ENCODE measurements at regions not wholly inside any gene's neighbourhood (a gene's known extent, or its start where the extent isn't known, plus 50 kb on each side); places are given as distances from the start of the nearest gene placed in this dataset.

- H3K4me1 ChIP-seq (ENCODE audit: insufficient read depth) = no peaks in the 10 kb centered on the region
- DNase-seq = no peak
- no peaks in the 10 kb centered on the region for H3K9me2 ChIP-seq (ENCODE audit: insufficient read depth)
- H3F3A ChIP-seq (ENCODE audit: insufficient read depth) = no peaks in the 10 kb centered on the region
- TF ChIP-seq EZH2 (IDR thresholded peaks at IDR 0.05; ENCODE audit: insufficient read depth, poor library complexity, severe bottlenecking) (no peak), EZH2phosphoT487 (IDR thresholded peaks at IDR 0.05; ENCODE audit: insufficient read depth, low read depth) (no peak)
- H3K4me3 ChIP-seq = no peak overlapping the region
- in situ Hi-C loops (cut with MboI) = no loop called here
- H3K79me2 ChIP-seq (ENCODE audit: insufficient read depth) = no peaks in the 10 kb centered on the region
- no peak overlapping the region for H3K4me2 ChIP-seq (ENCODE audit: unreplicated experiment)
- peaks cover 4% of the 10 kb centered on the region; the same call in 1 of the 2 replicates for H3K27me3 ChIP-seq (replicated peaks; ENCODE audit: insufficient read depth)
- 8 to 15% methylated on average over 5 of the region's 5 CpGs for WGBS, 2 experiments (ENCODE audit: low coverage in 1 of 2, low lambda C conversion rate in 2 of 2, missing lambda C conversion rate in 2 of 2)
- H3K36me3 ChIP-seq (ENCODE audit: low read depth) = no peaks in the 10 kb centered on the region
- no peak overlapping the region for H3K9ac ChIP-seq
- no peaks in the 10 kb centered on the region for H3K9me3 ChIP-seq (ENCODE audit: low read depth)
- H3K27ac ChIP-seq = no peak overlapping the region
- no peaks in the 10 kb centered on the region for H4K20me1 ChIP-seq (ENCODE audit: insufficient read depth)
- no peak overlapping the region for H2AFZ ChIP-seq
Observed at GRCh38 chr15:95363646-95364045, 966.9 kb upstream of the NR2F2 start.

GRCh38 chr15:95365511-95366107 lies 964.9 kb upstream of the NR2F2 start:
- H3K4me1 ChIP-seq (ENCODE audit: insufficient read depth) = no peaks in the 10 kb centered on the region
- H3F3A ChIP-seq (ENCODE audit: insufficient read depth) = no peaks in the 10 kb centered on the region
- TF ChIP-seq EZH2phosphoT487 (IDR thresholded peaks at IDR 0.05; ENCODE audit: insufficient read depth, low read depth) (no peak), EZH2 (IDR thresholded peaks at IDR 0.05; ENCODE audit: insufficient read depth, poor library complexity, severe bottlenecking) (no peak)
- no peaks in the 10 kb centered on the region for H3K9me3 ChIP-seq (ENCODE audit: low read depth)
- no peak overlapping the region for H3K9ac ChIP-seq
- H3K27ac ChIP-seq = no peak overlapping the region
- H3K79me2 ChIP-seq (ENCODE audit: insufficient read depth) = no peaks in the 10 kb centered on the region
- in situ Hi-C loops (cut with MboI) = no loop called here
- H4K20me1 ChIP-seq (ENCODE audit: insufficient read depth) = no peaks in the 10 kb centered on the region
- H3K27me3 ChIP-seq (replicated peaks; ENCODE audit: insufficient read depth) = no peaks in the 10 kb centered on the region
- no peaks in the 10 kb centered on the region for H3K9me2 ChIP-seq (ENCODE audit: insufficient read depth)
- WGBS, 2 experiments (ENCODE audit: low coverage in 1 of 2, low lambda C conversion rate in 2 of 2, missing lambda C conversion rate in 2 of 2) = 76 to 82% methylated on average over 12 of the region's 12 CpGs
- DNase-seq = no peak
- no peaks in the 10 kb centered on the region for H3K36me3 ChIP-seq (ENCODE audit: low read depth)
- no peak overlapping the region for H2AFZ ChIP-seq
- no peak overlapping the region for H3K4me3 ChIP-seq
- H3K4me2 ChIP-seq (ENCODE audit: unreplicated experiment) = no peak overlapping the region

- DNase-seq = no peak
- in situ Hi-C loops (cut with MboI) = no loop called here
- Histone ChIP-seq H3K9me2 (ENCODE audit: insufficient read depth) (no peaks in the 10 kb centered on the region), H3K4me1 (ENCODE audit: insufficient read depth) (no peaks in the 10 kb centered on the region), H3K9ac (no peak overlapping the region), H3K79me2 (ENCODE audit: insufficient read depth) (no peaks in the 10 kb centered on the region), H3K4me3 (no peak overlapping the region), H3K36me3 (ENCODE audit: low read depth) (no peaks in the 10 kb centered on the region), H3F3A (ENCODE audit: insufficient read depth) (no peaks in the 10 kb centered on the region), H3K27me3 (replicated peaks; ENCODE audit: insufficient read depth) (no peaks in the 10 kb centered on the region), H3K27ac (no peak overlapping the region), H2AFZ (no peak overlapping the region), H3K4me2 (ENCODE audit: unreplicated experiment) (no peak overlapping the region), H3K9me3 (ENCODE audit: low read depth) (no peaks in the 10 kb centered on the region), H4K20me1 (ENCODE audit: insufficient read depth) (no peaks in the 10 kb centered on the region)
- TF ChIP-seq EZH2 (IDR thresholded peaks at IDR 0.05; ENCODE audit: insufficient read depth, poor library complexity, severe bottlenecking) (no peak), EZH2phosphoT487 (IDR thresholded peaks at IDR 0.05; ENCODE audit: insufficient read depth, low read depth) (no peak)
- 69 to 73% methylated on average over 5 of the region's 5 CpGs for WGBS, 2 experiments (ENCODE audit: low coverage in 1 of 2, low lambda C conversion rate in 2 of 2, missing lambda C conversion rate in 2 of 2)
Observed at GRCh38 chr15:95368191-95368590, 962.3 kb upstream of the NR2F2 start.

GRCh38 chr15:95368755-95369601 lies 961.5 kb upstream of the NR2F2 start:
- Histone ChIP-seq H3K79me2 (ENCODE audit: insufficient read depth) (no peaks in the 10 kb centered on the region), H3K4me3 (no peak overlapping the region), H3K4me1 (ENCODE audit: insufficient read depth) (no peaks in the 10 kb centered on the region), H3F3A (ENCODE audit: insufficient read depth) (no peaks in the 10 kb centered on the region), H2AFZ (no peak overlapping the region), H3K9ac (no peak overlapping the region), H3K9me3 (ENCODE audit: low read depth) (no peaks in the 10 kb centered on the region), H3K36me3 (ENCODE audit: low read depth) (no peaks in the 10 kb centered on the region), H3K9me2 (ENCODE audit: insufficient read depth) (no peaks in the 10 kb centered on the region), H3K27me3 (replicated peaks; ENCODE audit: insufficient read depth) (no peaks in the 10 kb centered on the region), H3K4me2 (ENCODE audit: unreplicated experiment) (no peak overlapping the region), H4K20me1 (ENCODE audit: insufficient read depth) (no peaks in the 10 kb centered on the region), H3K27ac (no peak overlapping the region)
- TF ChIP-seq EZH2 (IDR thresholded peaks at IDR 0.05; ENCODE audit: insufficient read depth, poor library complexity, severe bottlenecking) (no peak), EZH2phosphoT487 (IDR thresholded peaks at IDR 0.05; ENCODE audit: insufficient read depth, low read depth) (no peak)
- 55 to 62% methylated on average over 7 of the region's 7 CpGs for WGBS, 2 experiments (ENCODE audit: low coverage in 1 of 2, low lambda C conversion rate in 2 of 2, missing lambda C conversion rate in 2 of 2)
- DNase-seq = no peak
- in situ Hi-C loops (cut with MboI) = no loop called here

Data from GM23248 (cell line).